Activated T-cell treated with anti-CD3 and anti-CD28 coated beads, Interleukin-2, amount 50 U/mL, for 24 hours (primary cell): ENCODE measurements at regions not wholly inside any gene's neighbourhood (a gene's known extent, or its start where the extent isn't known, plus 50 kb on each side); places are given as distances from the start of the nearest gene placed in this dataset.

ENCODE experiments used
- DNase-seq: peaks from one replicate; pipeline ENCODE4 v3.0.0-alpha.2; 2020
- H3K27ac Mint-ChIP-seq: 2 replicates; pipeline ENCODE4 v1.8.0; 2020; ENCODE audit warnings: mild to moderate bottlenecking, mixed read lengths
- H3K27me3 Mint-ChIP-seq: 2 replicates; pipeline ENCODE4 v1.8.0; 2020; ENCODE audit warnings: mixed read lengths
- H3K36me3 Mint-ChIP-seq: 2 replicates; pipeline ENCODE4 v1.8.0; 2020; ENCODE audit warnings: low read depth, mixed read lengths
- H3K4me1 Mint-ChIP-seq: 2 replicates; pipeline ENCODE4 v1.8.0; 2020; ENCODE audit warnings: low read depth, mixed read lengths
- H3K4me3 Mint-ChIP-seq: 2 replicates; pipeline ENCODE4 v1.8.0; 2020; ENCODE audit warnings: mild to moderate bottlenecking, moderate library complexity, mixed read lengths
- H3K9me3 Mint-ChIP-seq: 2 replicates; pipeline ENCODE4 v1.8.0; 2020; ENCODE audit warnings: mixed read lengths

DNA sequence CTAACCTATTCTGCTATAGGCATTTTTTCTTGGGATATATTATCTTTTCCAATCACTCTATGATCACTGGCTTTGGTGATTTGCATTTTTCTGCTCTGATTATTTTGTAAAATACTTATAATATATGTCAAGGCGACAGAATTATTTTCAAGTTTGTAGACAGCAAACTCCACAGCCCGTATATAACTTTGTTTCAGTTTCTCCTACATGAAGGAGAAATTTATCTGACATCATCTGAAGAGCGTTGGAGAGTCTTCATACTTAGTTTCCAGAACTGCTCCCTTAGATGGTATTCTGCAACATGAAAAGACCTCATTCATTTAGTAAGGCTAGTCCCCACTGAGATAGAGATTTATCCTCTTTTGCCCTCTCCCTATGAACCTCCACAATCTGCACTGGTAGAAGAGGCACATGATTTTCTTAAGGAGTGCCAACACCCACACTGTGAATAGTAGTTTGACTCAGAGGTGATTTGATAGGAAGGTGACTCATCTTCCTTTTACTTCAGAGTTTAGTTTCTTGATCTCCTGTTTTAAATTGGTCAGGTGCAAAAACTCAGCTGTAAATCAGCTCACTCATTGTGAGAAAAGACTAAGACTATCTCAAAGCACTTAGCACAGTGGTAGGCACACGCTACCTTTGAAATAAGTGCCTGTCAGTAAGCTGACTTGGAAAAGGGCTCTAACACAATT, 1848.6 kb upstream of the CELF4 start:
- Mint-ChIP-seq H3K4me3 (no peak overlapping the region), H3K9me3 (peaks cover 6% of the 10 kb centered on the region), H3K36me3 (no peaks in the 10 kb centered on the region), H3K4me1 (peaks cover 6% of the 10 kb centered on the region), H3K27me3 (no peaks in the 10 kb centered on the region), H3K27ac (peak overlapping the region; percentile 30)
- DNase-seq, result no peak

DNA sequence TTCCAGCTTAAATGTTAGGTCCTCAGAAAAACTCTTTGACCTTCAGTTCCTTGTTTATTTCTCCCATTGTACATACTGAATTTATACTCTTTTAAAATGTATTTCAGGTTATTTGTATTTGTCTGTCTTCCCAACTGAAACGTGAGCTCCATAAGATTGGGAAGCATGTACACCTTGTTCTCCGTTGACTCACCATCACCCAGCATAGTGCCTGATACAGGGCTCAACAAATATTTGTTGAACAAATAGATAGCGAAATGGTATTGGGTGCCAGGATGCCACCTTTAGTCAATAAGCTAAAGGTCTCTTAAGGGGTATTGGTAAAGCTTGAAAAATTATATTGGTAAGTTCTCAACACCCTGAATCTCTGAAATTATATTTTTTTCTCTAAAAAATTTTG, 1841.3 kb upstream of the CELF4 start:
- Mint-ChIP-seq H3K9me3 (peaks cover 3% of the 10 kb centered on the region), H3K27ac (no peak overlapping the region), H3K4me1 (no peaks in the 10 kb centered on the region), H3K27me3 (no peaks in the 10 kb centered on the region), H3K36me3 (no peaks in the 10 kb centered on the region), H3K4me3 (no peak overlapping the region)
- no peak for DNase-seq

DNA sequence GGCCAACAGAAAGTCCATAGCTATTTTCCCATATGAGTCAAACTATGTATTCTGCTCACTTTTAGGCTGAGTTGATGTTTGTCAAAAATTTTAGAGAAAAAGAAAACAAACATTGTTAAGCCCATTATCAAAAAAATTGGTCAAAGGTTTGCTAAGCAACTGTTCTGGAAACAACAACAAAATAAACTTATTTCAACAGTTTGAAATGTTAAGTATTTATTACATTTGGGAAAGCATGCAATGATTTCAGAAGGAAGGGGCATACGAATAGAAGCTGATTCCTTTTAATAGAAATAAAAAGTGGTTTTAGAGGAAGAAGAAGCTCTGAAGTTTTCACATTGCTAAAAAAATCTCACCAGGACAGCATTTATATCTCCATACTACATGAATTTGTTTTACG, 1837.5 kb upstream of the CELF4 start:
- Mint-ChIP-seq H3K9me3 (no peaks in the 10 kb centered on the region), H3K4me1 (no peaks in the 10 kb centered on the region), H3K4me3 (no peak overlapping the region), H3K27ac (no peak overlapping the region), H3K27me3 (no peaks in the 10 kb centered on the region), H3K36me3 (no peaks in the 10 kb centered on the region)
- no peak for DNase-seq

DNA sequence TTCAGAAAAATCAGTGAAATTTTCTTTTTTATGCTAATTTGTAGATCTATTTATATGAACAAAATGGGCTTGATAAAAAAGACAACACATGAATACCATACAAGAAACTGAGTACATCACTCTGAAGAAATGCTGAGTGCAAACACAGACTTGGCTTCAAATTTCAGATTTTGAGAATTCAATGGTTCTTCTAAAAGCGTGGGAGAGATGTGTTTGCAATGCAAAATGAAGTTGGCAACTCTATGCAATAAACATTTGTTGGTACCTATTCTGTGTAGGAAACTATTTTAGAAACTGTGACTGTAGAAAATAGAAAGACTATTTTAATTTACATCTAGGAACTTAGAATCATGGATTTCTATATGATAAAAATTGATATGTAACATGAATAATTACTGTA, 1834.1 kb upstream of the CELF4 start:
- Mint-ChIP-seq H3K4me1 (no peaks in the 10 kb centered on the region), H3K36me3 (no peaks in the 10 kb centered on the region), H3K4me3 (no peak overlapping the region), H3K27me3 (no peaks in the 10 kb centered on the region), H3K27ac (no peak overlapping the region), H3K9me3 (peaks cover 4% of the 10 kb centered on the region)
- no peak for DNase-seq

DNA sequence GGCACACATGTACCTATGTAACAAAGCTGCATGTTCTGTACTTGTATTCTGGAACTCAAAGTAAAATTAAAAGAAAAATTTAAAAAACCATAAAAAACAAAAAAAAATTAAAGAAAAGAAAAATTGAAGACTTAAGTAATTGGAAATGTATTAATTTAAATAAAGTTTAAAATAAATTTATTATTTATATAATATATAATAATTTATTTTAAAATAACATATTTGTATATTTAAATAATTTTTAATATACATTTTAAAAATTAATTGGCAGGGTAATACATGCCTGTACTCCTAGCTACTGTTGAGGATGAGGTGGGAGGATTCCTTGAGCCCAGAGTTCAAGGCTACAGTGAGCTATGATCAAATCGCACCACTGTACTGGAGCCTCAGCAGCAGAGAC, 1830.6 kb upstream of the CELF4 start:
- DNase-seq, result no peak
- H3K4me3 Mint-ChIP-seq, result no peak overlapping the region
- no peaks in the 10 kb centered on the region for H3K36me3 Mint-ChIP-seq

DNA sequence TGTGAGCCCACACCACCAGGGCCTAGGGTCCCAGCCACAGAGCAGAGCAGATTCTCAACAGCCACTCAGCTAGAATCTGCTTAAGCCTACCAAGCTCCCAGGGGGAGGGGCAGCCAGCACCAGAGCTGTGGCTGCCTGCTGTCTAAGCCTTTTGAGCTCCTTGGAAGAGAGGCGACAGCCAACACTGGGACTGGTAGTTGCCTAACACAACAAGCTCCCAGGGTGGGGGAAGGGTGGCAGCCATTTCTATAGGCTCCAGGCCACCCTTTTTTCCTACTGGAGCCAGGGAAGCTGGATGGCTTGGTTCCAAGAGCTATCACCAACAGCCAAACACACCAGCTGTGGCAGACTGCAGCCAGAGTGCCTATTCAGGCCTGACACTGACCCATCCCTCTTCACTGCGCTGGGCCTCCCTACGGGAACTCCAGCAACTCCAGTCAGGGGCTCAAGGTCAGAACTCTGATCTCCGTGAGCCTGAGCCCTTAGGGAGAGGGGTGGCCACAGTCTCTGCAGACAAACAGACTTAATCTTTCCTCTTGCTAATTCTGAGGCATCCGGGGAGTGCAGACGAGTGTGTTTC, 1824.3 kb upstream of the CELF4 start:
- no peaks in the 10 kb centered on the region for H3K27me3 Mint-ChIP-seq
- peaks cover 24% of the 10 kb centered on the region for H3K9me3 Mint-ChIP-seq
- no peak overlapping the region for H3K4me3 Mint-ChIP-seq
- no peak for DNase-seq
- H3K4me1 Mint-ChIP-seq, result no peaks in the 10 kb centered on the region
- no peak overlapping the region for H3K27ac Mint-ChIP-seq
- H3K36me3 Mint-ChIP-seq, result no peaks in the 10 kb centered on the region

More for the DNA sequence above, 1830.6 kb upstream of the CELF4 start:
- Mint-ChIP-seq H3K4me1 (no peaks in the 10 kb centered on the region), H3K27me3 (no peaks in the 10 kb centered on the region), H3K27ac (no peak overlapping the region), H3K9me3 (peaks cover 24% of the 10 kb centered on the region)

DNA sequence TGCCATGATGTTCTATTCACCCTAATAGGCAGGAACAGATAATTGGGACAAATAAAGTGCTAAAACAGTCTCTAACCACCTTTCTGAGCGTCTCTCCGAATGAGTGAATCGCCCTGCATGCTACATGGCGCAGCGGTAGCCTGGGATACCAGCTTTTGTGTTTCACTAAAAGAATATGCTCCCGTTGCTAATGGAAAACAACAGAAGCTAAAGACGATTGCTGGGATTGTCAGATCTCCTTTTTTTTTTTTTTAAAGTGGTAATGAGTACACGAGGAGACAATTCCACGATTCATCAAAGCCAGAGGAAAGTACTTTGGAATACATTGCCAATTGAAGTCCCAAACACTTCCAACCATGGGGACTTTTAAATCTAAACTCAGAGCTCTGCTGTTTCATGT, 1815.3 kb upstream of the CELF4 start:
- H3K27me3 Mint-ChIP-seq, result no peaks in the 10 kb centered on the region
- no peak overlapping the region for H3K27ac Mint-ChIP-seq
- H3K4me3 Mint-ChIP-seq, result no peak overlapping the region
- H3K36me3 Mint-ChIP-seq, result no peaks in the 10 kb centered on the region
- no peak for DNase-seq
- peaks cover 7% of the 10 kb centered on the region for H3K9me3 Mint-ChIP-seq
- H3K4me1 Mint-ChIP-seq, result no peaks in the 10 kb centered on the region

DNA sequence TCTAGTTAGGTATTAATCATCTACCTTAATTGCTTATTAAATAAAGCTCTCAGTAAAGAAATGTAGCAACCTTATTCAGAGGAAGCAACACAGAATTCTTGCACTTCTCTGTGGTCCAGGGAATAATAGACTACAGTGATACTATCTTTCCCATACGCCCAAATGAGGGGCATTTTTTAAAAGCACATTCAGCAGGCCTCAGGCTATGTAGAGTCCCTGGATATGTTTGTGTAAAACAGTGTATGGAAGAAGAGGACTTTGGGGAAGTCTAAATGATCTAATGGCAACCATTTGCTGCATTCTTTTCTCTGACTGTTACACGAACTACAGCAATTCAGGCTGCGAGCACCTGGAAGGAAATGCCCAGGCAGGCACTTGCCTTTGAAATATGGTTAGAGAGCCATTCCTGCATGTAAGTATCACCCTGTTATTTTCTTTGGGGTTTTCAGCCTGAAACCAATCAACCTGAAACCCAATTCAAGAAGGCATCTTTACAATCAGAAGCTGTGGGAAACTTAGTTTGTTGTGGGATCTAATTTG, 1814.7 kb upstream of the CELF4 start:
- Mint-ChIP-seq H3K9me3 (peaks cover 7% of the 10 kb centered on the region), H3K27me3 (no peaks in the 10 kb centered on the region), H3K4me1 (no peaks in the 10 kb centered on the region), H3K27ac (no peak overlapping the region), H3K4me3 (no peak overlapping the region), H3K36me3 (no peaks in the 10 kb centered on the region)
- no peak for DNase-seq

DNA sequence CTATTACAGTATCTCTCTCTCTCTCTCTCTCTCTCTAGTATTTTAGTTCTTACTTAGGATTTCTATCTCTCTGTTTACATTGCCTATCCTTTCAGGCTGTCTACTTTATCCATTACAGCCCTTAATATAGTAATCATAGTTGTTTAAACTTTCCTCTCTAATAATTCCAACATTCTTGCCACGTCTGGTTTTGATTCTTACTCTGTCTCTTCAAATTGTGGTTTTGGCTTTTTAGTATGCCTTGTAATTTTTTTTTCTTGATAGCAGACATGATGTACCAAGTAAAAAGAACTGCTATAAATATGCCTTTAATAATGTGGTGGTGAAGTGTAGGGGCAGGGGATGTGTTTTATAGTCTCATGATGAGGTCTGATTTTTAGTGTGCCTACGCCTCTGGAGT, 1809.5 kb upstream of the CELF4 start:
- Mint-ChIP-seq H3K36me3 (no peaks in the 10 kb centered on the region), H3K27ac (no peak overlapping the region), H3K4me3 (no peak overlapping the region), H3K27me3 (no peaks in the 10 kb centered on the region), H3K9me3 (peaks cover 11% of the 10 kb centered on the region), H3K4me1 (no peaks in the 10 kb centered on the region)
- no peak for DNase-seq

DNA sequence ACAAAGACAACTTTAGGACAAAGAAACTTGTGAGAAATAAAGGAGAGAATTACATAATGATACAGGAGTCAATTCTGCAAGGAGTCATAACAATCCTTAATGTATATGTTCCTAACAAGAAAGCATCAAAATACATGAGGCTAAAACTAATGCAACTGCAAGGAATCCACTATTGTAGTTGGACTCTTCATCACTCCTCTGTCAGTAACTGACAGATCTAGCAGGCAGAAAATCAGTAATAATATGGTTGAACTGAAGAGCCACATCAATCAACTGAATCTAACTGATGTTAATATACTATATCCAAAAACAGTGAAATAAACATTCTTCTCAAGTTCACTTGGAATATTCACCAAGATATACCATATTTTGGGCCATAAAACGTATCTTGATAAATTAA, 1806.4 kb upstream of the CELF4 start:
- H3K4me3 Mint-ChIP-seq, result no peak overlapping the region
- no peak overlapping the region for H3K27ac Mint-ChIP-seq
- H3K4me1 Mint-ChIP-seq, result no peaks in the 10 kb centered on the region
- peaks cover 11% of the 10 kb centered on the region for H3K9me3 Mint-ChIP-seq
- no peaks in the 10 kb centered on the region for H3K36me3 Mint-ChIP-seq
- DNase-seq, result no peak
- H3K27me3 Mint-ChIP-seq, result no peaks in the 10 kb centered on the region

DNA sequence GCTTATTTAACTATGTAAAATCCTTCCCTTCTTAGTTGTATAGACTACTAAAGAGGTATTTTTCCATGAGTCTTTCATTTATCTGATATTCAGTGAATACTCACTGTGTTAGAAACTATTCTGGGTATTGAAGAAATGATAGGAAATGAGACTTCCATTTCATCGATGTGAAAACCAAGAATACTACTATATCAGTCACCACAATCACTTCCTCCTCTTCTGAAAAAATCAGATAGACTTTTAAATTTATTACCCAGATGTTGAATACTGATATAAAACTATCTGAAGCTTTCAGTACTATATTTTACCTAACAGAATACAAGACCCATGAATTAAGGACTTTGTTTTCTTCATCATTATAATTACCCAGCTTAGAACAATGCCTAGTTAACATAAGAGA, 1801.1 kb upstream of the CELF4 start:
- Mint-ChIP-seq H3K4me1 (no peaks in the 10 kb centered on the region), H3K27me3 (no peaks in the 10 kb centered on the region), H3K36me3 (no peaks in the 10 kb centered on the region), H3K27ac (no peak overlapping the region), H3K9me3 (peaks cover 14% of the 10 kb centered on the region), H3K4me3 (no peak overlapping the region)
- no peak for DNase-seq

DNA sequence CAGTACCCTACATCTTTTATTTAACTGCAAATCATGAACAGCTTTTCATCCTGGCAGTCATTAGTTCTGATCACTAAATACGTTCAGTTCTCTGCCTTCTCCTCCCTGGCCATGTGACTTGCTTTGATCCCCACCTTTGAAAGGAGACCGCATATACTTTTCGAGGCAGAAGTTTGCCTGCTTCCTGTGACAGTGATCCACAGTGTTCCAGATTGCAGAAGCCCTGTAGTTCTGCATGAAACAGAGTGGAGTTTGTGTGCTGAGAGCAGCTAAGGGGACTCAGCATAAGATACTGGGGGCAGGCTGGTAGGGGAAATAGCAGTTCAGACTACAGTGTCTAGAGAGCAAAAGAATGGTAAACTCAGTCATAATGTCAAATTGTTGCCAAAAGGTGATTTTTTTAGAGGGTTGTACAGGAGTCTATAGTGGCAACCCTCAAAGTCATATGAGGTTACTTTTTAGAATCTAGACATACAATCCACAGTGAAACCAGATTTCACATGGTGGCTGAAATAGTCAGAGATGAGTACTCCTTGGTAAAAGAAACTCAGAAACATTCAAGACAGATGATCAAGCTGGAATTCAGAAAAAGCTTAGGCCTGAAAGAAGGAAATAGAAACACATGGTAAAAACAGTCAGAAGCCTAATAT, 1800.4 kb upstream of the CELF4 start:
- H3K36me3 Mint-ChIP-seq, result no peaks in the 10 kb centered on the region
- H3K27ac Mint-ChIP-seq, result no peak overlapping the region
- no peak overlapping the region for H3K4me3 Mint-ChIP-seq
- H3K9me3 Mint-ChIP-seq, result peaks cover 10% of the 10 kb centered on the region
- DNase-seq, result no peak
- H3K27me3 Mint-ChIP-seq, result no peaks in the 10 kb centered on the region
- no peaks in the 10 kb centered on the region for H3K4me1 Mint-ChIP-seq

DNA sequence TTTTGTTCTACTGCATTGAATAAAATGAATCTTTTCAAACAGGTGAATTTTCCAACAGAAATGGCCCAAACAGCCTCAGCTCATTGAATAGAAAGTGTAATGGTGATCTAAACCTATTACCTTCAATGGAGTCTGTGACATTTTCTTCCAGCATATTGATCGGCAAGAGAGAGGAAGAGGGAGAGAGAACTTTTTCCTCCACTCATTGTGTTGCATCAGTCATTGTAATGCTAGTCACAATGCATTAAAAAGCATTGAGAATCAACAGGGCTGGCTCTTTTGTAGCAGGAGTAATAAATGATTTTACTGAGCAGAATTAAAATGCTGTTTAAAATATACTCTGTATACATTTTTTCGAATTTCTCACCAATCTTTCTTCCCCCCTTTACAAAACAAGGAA, 1794.5 kb upstream of the CELF4 start:
- Mint-ChIP-seq H3K27ac (no peak overlapping the region), H3K4me3 (no peak overlapping the region), H3K36me3 (no peaks in the 10 kb centered on the region), H3K4me1 (no peaks in the 10 kb centered on the region), H3K9me3 (peaks cover 6% of the 10 kb centered on the region), H3K27me3 (no peaks in the 10 kb centered on the region)
- no peak for DNase-seq

DNA sequence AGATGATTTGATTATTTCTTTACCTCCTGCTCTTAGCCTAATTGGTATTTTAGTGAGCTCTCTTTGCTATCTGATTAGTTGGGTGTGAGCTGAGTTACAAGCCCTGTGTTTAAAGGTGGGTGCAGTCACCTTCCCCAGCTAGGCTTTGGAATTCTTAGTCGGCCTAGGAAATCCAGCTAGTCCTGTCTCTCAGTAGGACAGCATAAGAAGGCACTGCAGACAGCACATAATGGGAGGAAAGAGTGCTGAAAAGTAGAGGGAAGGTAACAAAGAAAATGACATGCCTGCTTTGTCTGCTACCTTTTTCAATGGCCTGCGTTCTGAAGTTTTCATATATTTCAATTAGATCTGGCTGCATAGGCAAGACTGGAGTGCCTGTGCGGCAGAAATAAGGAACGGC, 1794.0 kb upstream of the CELF4 start:
- Mint-ChIP-seq H3K4me3 (no peak overlapping the region), H3K27ac (no peak overlapping the region), H3K27me3 (no peaks in the 10 kb centered on the region), H3K36me3 (no peaks in the 10 kb centered on the region), H3K9me3 (peaks cover 6% of the 10 kb centered on the region), H3K4me1 (no peaks in the 10 kb centered on the region)
- DNase-seq, result no peak

DNA sequence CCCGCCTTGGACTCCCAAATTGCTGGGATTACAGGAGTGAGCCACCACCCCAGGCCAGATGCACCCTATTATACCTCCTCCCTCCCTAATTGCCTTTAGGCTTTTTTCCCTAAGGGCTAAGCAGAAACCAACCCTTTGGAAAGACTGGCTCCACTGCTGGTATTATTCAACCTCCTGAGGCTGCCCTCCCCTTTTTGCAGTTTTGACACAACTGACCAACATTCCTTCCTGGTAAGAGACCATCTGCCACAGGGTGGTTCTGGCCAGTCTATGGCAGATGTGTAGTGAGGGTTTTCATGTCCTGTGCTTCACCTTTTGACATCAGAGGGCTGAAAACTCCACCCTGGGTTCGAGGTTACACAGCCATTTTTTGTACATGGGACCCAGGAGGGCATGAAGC, 1785.3 kb upstream of the CELF4 start:
- Mint-ChIP-seq H3K9me3 (peaks cover 7% of the 10 kb centered on the region), H3K36me3 (no peaks in the 10 kb centered on the region), H3K4me1 (no peaks in the 10 kb centered on the region), H3K4me3 (no peak overlapping the region), H3K27ac (no peak overlapping the region), H3K27me3 (no peaks in the 10 kb centered on the region)
- no peak for DNase-seq
